ENCODE measurements at regions not wholly inside any gene's neighbourhood (a gene's known extent, or its start where the extent isn't known, plus 50 kb on each side); places are given as distances from the start of the nearest gene placed in this dataset.
A peak's percentile ranks its signal among the peaks of the same experiment; 100 is the strongest.
"Not testable (repeated sequence)": the region's sequence is repeated elsewhere in the genome, so short reads cannot be mapped to it uniquely, and the experiment has no call there.

- no peak for DNase-seq (ENCODE audit: low spot score in 2 of 2)
- FAIRE-seq: no peak
Measured at GRCh38 chr20:11153819-11154218, 480.0 kb upstream of the JAG1 start.

GRCh38 chr20:11155156-11155756, 481.5 kb upstream of the JAG1 start:
- DNase-seq (ENCODE audit: low spot score in 2 of 2) (no peak), FAIRE-seq (no peak)

DNA sequence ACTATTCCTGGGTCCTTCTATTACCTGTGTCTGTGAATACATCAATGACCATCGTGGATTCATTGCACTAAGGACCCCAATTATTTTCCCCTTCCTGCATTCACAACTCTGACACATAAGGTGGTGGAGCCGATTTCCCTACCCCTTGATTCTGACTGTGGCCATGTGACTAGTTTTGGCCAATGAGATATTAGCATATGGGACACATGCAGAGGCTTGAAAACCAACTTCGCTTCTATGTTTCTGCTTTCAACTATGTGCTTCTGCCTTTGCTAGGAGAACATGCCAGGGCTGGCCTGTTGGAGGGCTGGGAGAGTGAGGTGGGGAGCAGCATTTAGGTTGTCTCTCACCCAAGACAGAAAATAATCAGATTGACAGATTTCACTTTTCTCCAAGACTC, 483.1 kb upstream of the JAG1 start:
- no peak for FAIRE-seq
- DNase-seq (ENCODE audit: low spot score in 2 of 2): no peak

DNA sequence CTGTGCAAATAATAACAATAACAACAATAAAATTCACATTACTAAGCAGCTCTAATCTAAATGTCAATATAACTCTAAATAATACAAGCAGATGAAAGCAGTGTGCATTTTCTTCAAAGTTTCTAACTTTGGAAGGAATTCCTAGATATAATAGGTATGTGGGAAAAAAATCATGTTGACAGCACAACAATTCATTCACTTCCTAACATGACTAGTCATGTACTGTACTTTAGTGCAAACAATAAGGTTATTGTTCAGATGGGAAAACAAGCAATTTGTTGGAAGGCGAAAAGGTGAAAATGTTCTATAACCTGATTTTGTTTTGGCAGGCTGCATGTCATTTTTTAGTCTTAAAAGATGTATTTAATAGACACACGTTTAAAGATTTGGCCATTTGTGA, 484.3 kb upstream of the JAG1 start:
- FAIRE-seq (no peak), DNase-seq (ENCODE audit: low spot score in 2 of 2) (no peak)

DNA sequence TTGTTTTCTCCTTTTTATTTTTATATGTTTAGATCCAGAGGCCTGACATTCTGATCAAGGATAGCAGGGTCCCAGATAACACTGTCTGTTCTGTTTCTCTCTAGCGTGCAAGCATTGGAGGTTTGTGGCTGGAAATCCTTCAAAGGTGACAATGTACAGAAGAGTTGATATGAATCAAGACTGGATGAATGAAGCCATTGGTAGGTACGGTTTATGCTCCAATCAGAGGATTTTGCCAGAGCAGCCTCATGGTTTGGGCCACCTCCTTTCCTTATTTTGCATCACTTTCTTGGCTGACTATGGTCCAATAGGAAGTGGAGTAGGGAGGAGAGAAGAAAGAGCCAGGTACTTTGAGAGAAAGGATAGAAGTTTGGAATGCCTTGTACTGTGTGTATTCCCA, 484.8 kb upstream of the JAG1 start:
- DNase-seq (ENCODE audit: low spot score in 2 of 2): no peak
- no peak for FAIRE-seq

GRCh38 chr20:11159728-11160127, 485.9 kb upstream of the JAG1 start:
- peak in 1 of 2 donors; percentile 16 for DNase-seq (ENCODE audit: low spot score in 2 of 2)

GRCh38 chr20:11162026-11162775, 488.4 kb upstream of the JAG1 start:
- FAIRE-seq: no peak
- DNase-seq (ENCODE audit: low spot score in 2 of 2): no peak

More at GRCh38 chr20:11159728-11160127, 485.9 kb upstream of the JAG1 start:
- FAIRE-seq: no peak

GRCh38 chr20:11165789-11166188, 492.0 kb upstream of the JAG1 start:
- no peak for DNase-seq (ENCODE audit: low spot score in 2 of 2)
- FAIRE-seq: no peak

- FAIRE-seq: no peak
- no peak for DNase-seq (ENCODE audit: low spot score in 2 of 2)
Measured at GRCh38 chr20:11166712-11167111, 492.9 kb upstream of the JAG1 start.

DNA sequence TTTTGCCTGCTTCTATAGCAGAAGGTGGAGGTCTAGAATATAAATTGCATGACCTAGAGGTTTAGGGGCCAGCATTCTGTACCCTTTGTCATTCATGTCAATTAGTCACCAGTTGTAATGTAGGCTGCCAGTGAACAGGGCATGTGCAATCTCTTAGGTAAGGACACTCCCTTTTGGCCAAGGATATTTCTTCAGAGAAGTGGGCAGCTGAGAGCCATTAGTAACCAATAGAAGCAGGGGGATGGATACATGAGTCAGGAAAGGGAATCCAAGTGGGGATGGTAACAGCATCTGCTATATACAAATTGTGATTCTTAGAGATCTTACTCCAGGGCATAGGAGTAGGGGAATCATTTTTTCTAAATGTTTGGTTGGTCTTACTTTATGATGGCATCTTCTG, 494.2 kb upstream of the JAG1 start:
- no peak for DNase-seq (ENCODE audit: low spot score in 2 of 2)

DNA sequence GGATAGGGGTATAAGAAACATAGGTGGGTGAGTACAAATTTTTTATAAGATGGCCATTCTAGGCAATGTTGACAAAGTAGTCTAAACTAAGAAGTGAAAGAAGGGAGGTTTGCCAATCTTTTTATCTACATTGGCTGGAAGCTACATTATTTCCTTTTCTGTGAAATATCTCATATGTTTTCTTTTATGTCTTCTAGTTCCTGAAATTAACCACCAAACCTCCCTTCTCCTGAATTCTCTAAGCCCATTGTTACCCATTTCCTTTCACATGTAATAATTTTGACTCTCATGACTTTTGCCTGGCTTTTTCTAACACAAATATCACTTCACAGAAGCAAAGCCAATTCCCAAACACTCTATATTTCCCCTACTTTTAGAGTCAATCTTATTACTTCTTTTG, 496.2 kb upstream of the JAG1 start:
- FAIRE-seq (no peak), DNase-seq (ENCODE audit: low spot score in 2 of 2) (no peak)

More for the DNA sequence above, 494.2 kb upstream of the JAG1 start:
- FAIRE-seq: no peak

- FAIRE-seq (no peak), DNase-seq (ENCODE audit: low spot score in 2 of 2) (no peak)
Measured at GRCh38 chr20:11170565-11170964, 496.8 kb upstream of the JAG1 start.

GRCh38 chr20:11172881-11173280, 499.1 kb upstream of the JAG1 start:
- DNase-seq (ENCODE audit: low spot score in 2 of 2): no peak
- FAIRE-seq: no peak

DNA sequence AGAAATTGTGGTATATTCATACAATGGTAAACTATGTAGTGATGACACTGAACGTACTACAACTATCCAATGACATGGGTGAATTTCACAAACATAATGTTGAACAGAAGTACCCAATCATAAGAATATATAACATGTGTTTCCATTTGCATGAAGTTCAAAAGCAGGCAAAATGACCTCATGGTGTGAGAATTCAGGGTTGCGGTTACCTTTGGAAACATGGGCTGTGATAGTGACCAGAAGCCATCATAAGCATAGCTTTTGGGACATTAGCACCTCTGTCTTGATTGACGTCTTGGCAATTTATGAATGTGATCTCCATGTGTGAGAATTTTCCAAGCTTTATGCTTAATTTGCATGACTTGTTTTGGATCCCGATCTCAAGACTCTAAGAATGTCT, 500.1 kb upstream of the JAG1 start:
- DNase-seq (ENCODE audit: low spot score in 2 of 2) (no peak), FAIRE-seq (no peak)

DNA sequence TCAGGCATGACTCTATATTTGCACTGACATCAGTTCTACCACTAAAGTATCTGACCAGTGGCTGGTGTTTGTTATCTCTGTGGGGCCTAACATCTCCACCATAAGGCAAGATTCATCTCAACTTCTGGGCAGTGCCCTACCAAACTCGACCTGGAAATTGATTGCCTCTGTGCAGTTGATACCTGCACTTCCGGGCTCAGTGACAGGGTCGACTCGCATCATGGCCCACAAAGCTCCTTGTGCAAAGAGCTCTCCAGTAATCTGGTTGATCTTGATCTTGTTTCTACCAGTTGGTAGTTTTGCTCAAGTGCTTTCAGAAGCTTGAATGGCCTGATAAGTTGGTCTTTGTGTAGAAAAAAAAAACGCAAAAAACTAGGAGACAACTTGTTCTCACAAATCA, 501.1 kb upstream of the JAG1 start:
- no peak for FAIRE-seq

DNA sequence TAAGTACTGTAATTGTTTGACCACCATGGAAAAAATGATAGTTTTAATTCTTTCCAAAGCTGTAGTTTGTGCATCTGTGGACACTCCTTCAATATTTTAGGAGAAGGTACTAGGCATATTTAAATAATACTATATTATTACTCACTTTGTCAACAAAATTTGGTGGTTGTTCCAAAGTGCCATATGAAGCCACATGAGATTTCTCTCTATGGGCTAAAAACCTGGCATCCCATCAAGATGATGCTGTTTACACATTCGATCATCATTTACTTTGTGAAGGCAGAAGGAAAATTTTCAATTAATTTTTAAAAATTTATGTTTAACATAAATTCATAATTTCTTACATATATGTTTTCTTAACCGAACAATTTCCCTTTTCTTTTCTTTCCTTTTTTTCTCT, 502.6 kb upstream of the JAG1 start:
- DNase-seq (ENCODE audit: low spot score in 2 of 2) (no peak), FAIRE-seq (no peak)

More for the DNA sequence above, 501.1 kb upstream of the JAG1 start:
- DNase-seq (ENCODE audit: low spot score in 2 of 2): no peak

- no peak for DNase-seq (ENCODE audit: low spot score in 2 of 2)
Measured at GRCh38 chr20:11178946-11179654, 505.3 kb upstream of the JAG1 start.

DNA sequence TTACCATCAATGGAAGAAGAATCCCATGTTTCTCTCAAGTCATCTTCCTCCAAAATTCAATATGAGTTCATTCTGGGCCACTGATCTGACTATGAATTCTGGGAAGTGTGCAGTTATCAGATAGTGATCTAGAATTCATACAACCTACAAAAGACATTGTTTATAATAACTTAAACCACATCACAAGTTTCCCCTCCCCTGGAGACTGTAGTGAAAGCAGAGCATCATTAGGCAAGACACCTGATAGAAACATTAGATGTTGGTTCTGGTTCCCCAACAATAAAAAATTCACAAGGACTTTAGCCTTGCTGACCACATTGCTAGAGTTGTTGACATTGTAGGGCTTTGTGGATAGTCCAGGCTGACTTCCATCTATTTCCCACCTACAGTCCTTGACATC, 506.4 kb upstream of the JAG1 start:
- no peak for FAIRE-seq

More at GRCh38 chr20:11178946-11179654, 505.3 kb upstream of the JAG1 start:
- no peak for FAIRE-seq

GRCh38 chr20:11181129-11181528, 507.3 kb upstream of the JAG1 start:
- not testable (repeated sequence) for FAIRE-seq; DNase-seq (ENCODE audit: low spot score in 2 of 2)

More for the DNA sequence above, 506.4 kb upstream of the JAG1 start:
- no peak for DNase-seq (ENCODE audit: low spot score in 2 of 2)

DNA sequence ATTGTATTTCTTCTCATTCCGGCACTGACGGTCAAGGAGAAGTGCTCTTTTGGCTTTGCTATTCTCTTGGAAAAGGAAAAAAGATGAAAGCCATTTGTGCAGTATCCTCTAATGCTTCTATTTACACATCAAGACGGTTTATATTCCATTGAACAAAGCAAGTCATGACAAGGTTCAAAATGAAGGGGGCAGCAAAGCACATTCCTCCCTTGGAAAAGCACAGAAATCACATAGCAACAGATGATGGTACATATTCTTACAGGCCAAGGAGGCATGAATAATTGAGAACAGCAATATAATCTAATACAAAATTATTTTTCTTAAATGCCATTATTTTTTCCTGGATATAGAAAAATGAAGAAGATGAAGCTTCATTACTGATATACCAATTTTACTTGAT, 508.2 kb upstream of the JAG1 start:
- no peak for FAIRE-seq
- DNase-seq (ENCODE audit: low spot score in 2 of 2): no peak

- FAIRE-seq: no peak
- DNase-seq (ENCODE audit: low spot score in 2 of 2): no peak
Measured at GRCh38 chr20:11182720-11183119, 508.9 kb upstream of the JAG1 start.

All from frontal cortex (tissue), 3 donors.